ENCODE measurements at regions not wholly inside any gene's neighbourhood (a gene's known extent, or its start where the extent isn't known, plus 50 kb on each side); places are given as distances from the start of the nearest gene placed in this dataset.

DNA sequence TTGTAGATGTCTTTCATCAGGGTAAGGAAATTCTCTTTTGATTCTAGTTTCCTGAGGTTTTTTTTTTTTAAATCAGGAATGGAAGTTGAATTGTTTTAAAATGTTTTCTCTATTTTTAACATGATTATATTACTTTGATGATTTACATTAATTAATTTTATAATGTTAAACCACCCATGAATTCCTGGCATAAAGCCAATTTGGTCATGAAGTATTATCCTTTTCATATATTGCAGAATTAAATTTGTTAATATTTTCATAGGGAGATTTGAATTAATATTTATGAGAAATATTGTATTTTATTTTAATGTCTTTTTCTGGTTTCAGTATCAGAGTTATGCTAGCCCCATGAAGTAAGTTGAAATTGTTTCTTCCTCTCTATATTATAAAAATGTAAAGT is 144.6 kb downstream of the MAIP1 start:
- no peak for TF ChIP-seq POLR2A (IDR thresholded peaks at IDR 0.05; ENCODE audit: low read length)
- no peak for TF ChIP-seq GATA1 (IDR thresholded peaks at IDR 0.05; ENCODE audit: low read depth, low read length)

Data from erythroblast (primary cell).